MM.1S (cell line): ENCODE measurements at regions not wholly inside any gene's neighbourhood (a gene's known extent, or its start where the extent isn't known, plus 50 kb on each side); places are given as distances from the start of the nearest gene placed in this dataset.

Source experiments
- EZH2 ChIP-seq: fragments of 300-600 bp; sonication (generic); optimal IDR thresholded peaks from 2 replicates; pipeline ENCODE3; 2017; ENCODE audit warnings: low read depth, mild to moderate bottlenecking, antibody characterized with exemption, low read length, mixed read lengths
- EZH2phosphoT487 ChIP-seq: fragments of 300-600 bp; sonication (generic); IDR thresholded peaks from 2 replicates; pipeline ENCODE4 v1.6.1; 2018; ENCODE audit warnings: antibody characterized with exemption, low read length
- TF ChIP-seq, protein P1 (sequence below): fragments of 300-600 bp; sonication (generic); IDR thresholded peaks from 2 replicates; pipeline ENCODE4 v1.5.1; 2016; ENCODE audit warnings: antibody characterized with exemption, low read length, mixed read lengths

DNA sequence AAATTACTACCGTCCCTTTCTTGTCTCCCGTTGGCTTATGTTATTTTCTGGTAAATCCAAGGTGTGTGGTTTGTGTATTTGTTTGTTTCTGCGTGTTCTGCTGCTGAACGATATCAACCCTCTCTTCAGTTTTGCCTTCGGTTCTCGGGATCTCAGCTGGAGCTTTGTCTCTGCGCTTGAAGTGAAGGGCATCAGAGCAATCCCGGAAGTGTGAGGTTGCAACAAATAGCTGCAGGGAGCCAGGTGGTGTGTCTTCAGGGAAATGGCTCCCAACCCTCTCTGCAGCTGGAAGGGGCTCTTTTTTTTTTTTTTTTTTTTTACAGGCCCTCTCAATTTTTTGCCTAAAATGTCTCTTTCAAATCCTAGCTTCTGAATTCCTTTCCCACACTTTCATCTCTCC lies 116.4 kb upstream of the RGMA start:
- TF ChIP-seq EZH2phosphoT487 (no peak), EZH2 (no peak)
- TF ChIP-seq, protein P1, sequence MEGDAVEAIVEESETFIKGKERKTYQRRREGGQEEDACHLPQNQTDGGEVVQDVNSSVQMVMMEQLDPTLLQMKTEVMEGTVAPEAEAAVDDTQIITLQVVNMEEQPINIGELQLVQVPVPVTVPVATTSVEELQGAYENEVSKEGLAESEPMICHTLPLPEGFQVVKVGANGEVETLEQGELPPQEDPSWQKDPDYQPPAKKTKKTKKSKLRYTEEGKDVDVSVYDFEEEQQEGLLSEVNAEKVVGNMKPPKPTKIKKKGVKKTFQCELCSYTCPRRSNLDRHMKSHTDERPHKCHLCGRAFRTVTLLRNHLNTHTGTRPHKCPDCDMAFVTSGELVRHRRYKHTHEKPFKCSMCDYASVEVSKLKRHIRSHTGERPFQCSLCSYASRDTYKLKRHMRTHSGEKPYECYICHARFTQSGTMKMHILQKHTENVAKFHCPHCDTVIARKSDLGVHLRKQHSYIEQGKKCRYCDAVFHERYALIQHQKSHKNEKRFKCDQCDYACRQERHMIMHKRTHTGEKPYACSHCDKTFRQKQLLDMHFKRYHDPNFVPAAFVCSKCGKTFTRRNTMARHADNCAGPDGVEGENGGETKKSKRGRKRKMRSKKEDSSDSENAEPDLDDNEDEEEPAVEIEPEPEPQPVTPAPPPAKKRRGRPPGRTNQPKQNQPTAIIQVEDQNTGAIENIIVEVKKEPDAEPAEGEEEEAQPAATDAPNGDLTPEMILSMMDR = no peak
